Astrocyte (in vitro differentiated cells and primary cell): ENCODE measurements at regions not wholly inside any gene's neighbourhood (a gene's known extent, or its start where the extent isn't known, plus 50 kb on each side); places are given as distances from the start of the nearest gene placed in this dataset.

Experiments
- EZH2 ChIP-seq: IDR thresholded peaks from 2 replicates; pipeline ENCODE4 v1.6.1; 2012; ENCODE audit warnings: mild to moderate bottlenecking, low read length, inconsistent platforms; ENCODE audit not compliant: insufficient read depth
- TF ChIP-seq, protein P1 (sequence below): IDR thresholded peaks from 2 replicates; pipeline ENCODE4 v1.5.1; 2011; ENCODE audit warnings: low read depth, mild to moderate bottlenecking, inconsistent platforms, low read length, moderate library complexity; ENCODE audit not compliant: insufficient read depth

DNA sequence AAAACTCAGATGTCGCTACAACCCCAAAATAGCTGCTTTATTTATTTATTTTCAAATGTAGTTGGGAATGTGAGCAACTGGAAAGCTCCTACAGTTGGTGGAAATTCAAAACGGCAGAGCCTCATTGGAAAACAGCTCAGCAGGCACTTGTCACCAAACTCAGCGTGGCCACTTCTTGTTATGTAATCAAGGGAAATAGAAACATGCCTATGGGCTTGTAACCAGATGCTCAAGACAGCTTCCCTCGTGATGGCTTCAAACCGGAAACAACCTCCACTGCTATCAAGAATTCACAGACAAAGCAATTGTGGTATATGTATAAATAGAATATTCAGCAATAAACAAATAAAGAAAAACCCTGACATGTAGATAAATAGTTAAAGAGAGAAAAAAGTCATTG, 627.8 kb upstream of the SLC10A2 start:
- TF ChIP-seq, protein P1, sequence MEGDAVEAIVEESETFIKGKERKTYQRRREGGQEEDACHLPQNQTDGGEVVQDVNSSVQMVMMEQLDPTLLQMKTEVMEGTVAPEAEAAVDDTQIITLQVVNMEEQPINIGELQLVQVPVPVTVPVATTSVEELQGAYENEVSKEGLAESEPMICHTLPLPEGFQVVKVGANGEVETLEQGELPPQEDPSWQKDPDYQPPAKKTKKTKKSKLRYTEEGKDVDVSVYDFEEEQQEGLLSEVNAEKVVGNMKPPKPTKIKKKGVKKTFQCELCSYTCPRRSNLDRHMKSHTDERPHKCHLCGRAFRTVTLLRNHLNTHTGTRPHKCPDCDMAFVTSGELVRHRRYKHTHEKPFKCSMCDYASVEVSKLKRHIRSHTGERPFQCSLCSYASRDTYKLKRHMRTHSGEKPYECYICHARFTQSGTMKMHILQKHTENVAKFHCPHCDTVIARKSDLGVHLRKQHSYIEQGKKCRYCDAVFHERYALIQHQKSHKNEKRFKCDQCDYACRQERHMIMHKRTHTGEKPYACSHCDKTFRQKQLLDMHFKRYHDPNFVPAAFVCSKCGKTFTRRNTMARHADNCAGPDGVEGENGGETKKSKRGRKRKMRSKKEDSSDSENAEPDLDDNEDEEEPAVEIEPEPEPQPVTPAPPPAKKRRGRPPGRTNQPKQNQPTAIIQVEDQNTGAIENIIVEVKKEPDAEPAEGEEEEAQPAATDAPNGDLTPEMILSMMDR: no peak
- TF ChIP-seq EZH2: no peak
